ELF-1 (cell line): ENCODE measurements at regions not wholly inside any gene's neighbourhood (a gene's known extent, or its start where the extent isn't known, plus 50 kb on each side); places are given as distances from the start of the nearest gene placed in this dataset.
"Not testable (repeated sequence)": the region's sequence is repeated elsewhere in the genome, so short reads cannot be mapped to it uniquely, and the experiment has no call there.

Experiments
- DNase-seq: peaks from one replicate; pipeline ENCODE4 v3.0.0-alpha.2; 2016; ENCODE audit warnings: low read depth, low spot score

- no peak for DNase-seq
These were observed 139.8 kb upstream of the LGR5 start for GRCh38 chr12:71299541-71300376.

- DNase-seq, result no peak
These were observed 140.1 kb upstream of the TSPAN8 start for GRCh38 chr12:71297930-71298329.

- DNase-seq, result no peak
These were observed 138.2 kb upstream of the TSPAN8 start for GRCh38 chr12:71295953-71296352.

GRCh38 chr12:71291746-71292145 lies 133.9 kb upstream of the TSPAN8 start:
- no peak for DNase-seq

GRCh38 chr12:71283883-71284282 lies 126.1 kb upstream of the TSPAN8 start:
- no peak for DNase-seq

GRCh38 chr12:71282925-71283324 lies 125.1 kb upstream of the TSPAN8 start:
- DNase-seq, result no peak

GRCh38 chr12:71282020-71282419 lies 124.2 kb upstream of the TSPAN8 start:
- DNase-seq, result peak; percentile 14

- DNase-seq, result no peak
These were observed 123.6 kb upstream of the TSPAN8 start for GRCh38 chr12:71281425-71281824.

- DNase-seq, result no peak
These were observed 120.1 kb upstream of the TSPAN8 start for GRCh38 chr12:71277866-71278265.

GRCh38 chr12:71276541-71276940 lies 118.7 kb upstream of the TSPAN8 start:
- no peak for DNase-seq

GRCh38 chr12:71270794-71271193 lies 113.0 kb upstream of the TSPAN8 start:
- DNase-seq, result not testable (repeated sequence)

- no peak for DNase-seq
These were observed 112.3 kb upstream of the TSPAN8 start for GRCh38 chr12:71270057-71270456.

GRCh38 chr12:71269281-71269598 lies 111.4 kb upstream of the TSPAN8 start:
- no peak for DNase-seq

GRCh38 chr12:71268598-71269280 lies 110.9 kb upstream of the TSPAN8 start:
- no peak for DNase-seq

- DNase-seq, result no peak
These were observed 108.8 kb upstream of the TSPAN8 start for GRCh38 chr12:71266606-71267005.

- DNase-seq, result not testable (repeated sequence)
These were observed 107.9 kb upstream of the TSPAN8 start for GRCh38 chr12:71265731-71266130.

GRCh38 chr12:71262466-71262865 lies 104.7 kb upstream of the TSPAN8 start:
- no peak for DNase-seq

- no peak for DNase-seq
These were observed 94.7 kb upstream of the TSPAN8 start for GRCh38 chr12:71252473-71252872.

GRCh38 chr12:71250166-71250565 lies 92.4 kb upstream of the TSPAN8 start:
- DNase-seq, result no peak

- no peak for DNase-seq
These were observed 85.6 kb upstream of the TSPAN8 start for GRCh38 chr12:71243370-71243769.

GRCh38 chr12:71242511-71242910 lies 84.7 kb upstream of the TSPAN8 start:
- DNase-seq, result no peak

GRCh38 chr12:71240946-71241345 lies 83.1 kb upstream of the TSPAN8 start:
- no peak for DNase-seq

GRCh38 chr12:71239731-71240130 lies 81.9 kb upstream of the TSPAN8 start:
- DNase-seq, result no peak
